H54 (cell line): ENCODE measurements at regions not wholly inside any gene's neighbourhood (a gene's known extent, or its start where the extent isn't known, plus 50 kb on each side); places are given as distances from the start of the nearest gene placed in this dataset.

Experiments used
- DNase-seq: peaks from one replicate; pipeline ENCODE4 v3.0.0; 2011; ENCODE audit warnings: low spot score, mixed read lengths; ENCODE audit not compliant: insufficient read length
- FAIRE-seq: peaks from 3 replicates; lab custom pipeline; 2011; peaks lifted over from hg19 to GRCh38; lab: Jason Lieb, UNC
- POLR2A ChIP-seq: IDR thresholded peaks from 2 replicates; pipeline ENCODE4 v1.6.1; 2011; ENCODE audit warnings: low read depth, mild to moderate bottlenecking, low read length

GRCh38 chr4:23353200-23353599 lies 536.6 kb downstream of the PPARGC1A start:
- TF ChIP-seq POLR2A: no peak
- no peak for FAIRE-seq
- DNase-seq: no peak

- DNase-seq: no peak
- no peak for TF ChIP-seq POLR2A
- FAIRE-seq: no peak
These were observed 540.9 kb downstream of the PPARGC1A start for GRCh38 chr4:23348789-23349498.

- FAIRE-seq (no peak), DNase-seq (no peak)
These were observed 552.6 kb downstream of the PPARGC1A start for GRCh38 chr4:23337292-23337691.

GRCh38 chr4:23333946-23334878 lies 555.6 kb downstream of the PPARGC1A start:
- FAIRE-seq (peak; percentile 67), DNase-seq (no peak)
- no peak for TF ChIP-seq POLR2A

More at GRCh38 chr4:23337292-23337691, 552.6 kb downstream of the PPARGC1A start:
- TF ChIP-seq POLR2A: no peak

- DNase-seq: no peak
- TF ChIP-seq POLR2A: no peak
- FAIRE-seq: no peak
These were observed 556.3 kb downstream of the PPARGC1A start for GRCh38 chr4:23333556-23333945.

DNA sequence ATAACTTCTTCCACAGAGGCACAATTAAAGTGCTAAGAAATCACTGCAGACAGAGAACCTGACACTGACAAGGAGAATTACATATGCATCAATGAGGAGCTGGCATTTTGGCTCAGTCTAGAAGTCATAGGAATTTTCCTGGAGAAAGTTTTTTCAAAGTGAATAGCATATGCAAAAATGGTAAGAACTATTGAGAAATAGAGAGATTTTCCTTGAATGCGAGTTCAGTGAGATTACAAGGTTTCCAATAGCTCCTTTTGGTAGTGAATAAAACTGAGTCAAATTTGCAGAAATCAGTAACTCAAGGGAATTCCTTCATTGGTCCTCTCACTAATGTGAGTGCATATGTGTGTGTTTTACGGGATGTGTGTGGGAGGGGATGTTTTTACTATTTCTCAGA lies 557.5 kb downstream of the PPARGC1A start:
- DNase-seq (no peak), FAIRE-seq (no peak)

GRCh38 chr4:23327120-23327519 lies 562.7 kb downstream of the PPARGC1A start:
- no peak for TF ChIP-seq POLR2A
- no peak for DNase-seq
- no peak for FAIRE-seq

More for the DNA sequence above, 557.5 kb downstream of the PPARGC1A start:
- TF ChIP-seq POLR2A: no peak

- no peak for TF ChIP-seq POLR2A
- no peak for DNase-seq
- peak; percentile 97 for FAIRE-seq
These were observed 565.7 kb downstream of the PPARGC1A start for GRCh38 chr4:23324021-23324690.

- DNase-seq (no peak), FAIRE-seq (no peak)
- no peak for TF ChIP-seq POLR2A
These were observed 566.4 kb downstream of the PPARGC1A start for GRCh38 chr4:23323436-23323835.

- no peak for FAIRE-seq
- no peak for DNase-seq
- TF ChIP-seq POLR2A: no peak
These were observed 567.1 kb downstream of the PPARGC1A start for GRCh38 chr4:23322732-23323131.

- DNase-seq (no peak), FAIRE-seq (no peak)
- TF ChIP-seq POLR2A: no peak
These were observed 568.8 kb downstream of the PPARGC1A start for GRCh38 chr4:23320931-23321587.

DNA sequence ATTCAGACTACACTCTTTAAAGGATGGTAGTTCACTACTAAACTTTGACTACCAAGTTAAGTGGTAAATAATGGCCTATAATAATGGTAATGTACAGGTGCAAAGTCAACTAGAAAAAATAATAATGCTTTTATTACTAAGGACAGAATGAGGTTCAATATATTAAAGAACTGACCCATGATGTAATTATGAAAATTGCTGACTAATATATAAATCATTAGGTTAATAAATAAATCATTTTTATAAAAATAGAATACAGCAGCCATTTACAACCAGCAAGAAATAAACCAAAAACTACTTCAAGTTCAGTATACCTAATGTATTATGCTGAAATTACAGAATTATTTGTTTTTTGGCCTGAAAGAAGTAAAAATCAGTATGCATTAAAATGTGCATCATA lies 577.2 kb downstream of the PPARGC1A start:
- DNase-seq (no peak), FAIRE-seq (no peak)
- TF ChIP-seq POLR2A: no peak

GRCh38 chr4:23311983-23312382 lies 577.9 kb downstream of the PPARGC1A start:
- TF ChIP-seq POLR2A: no peak
- no peak for DNase-seq
- FAIRE-seq: no peak
